Upper lobe of left lung (tissue), 6 donors: ENCODE measurements at regions not wholly inside any gene's neighbourhood (a gene's known extent, or its start where the extent isn't known, plus 50 kb on each side); places are given as distances from the start of the nearest gene placed in this dataset.

ENCODE experiments used
- ATAC-seq, 2 donors: fragments of 200-7000 bp; cut with Tn5 transposase; one replicate each; pipeline ENCODE4 v1.9.1; 2022; ENCODE audit warnings: mild to moderate bottlenecking in 2 of 2, moderate library complexity in 2 of 2; ENCODE audit not compliant: low FRiP score in 2 of 2
- DNase-seq, 2 donors: peaks; one replicate each; pipeline ENCODE4 v3.0.0-alpha.2; 2019 to 2020
- H3K27ac ChIP-seq, 4 donors: fragments of 200-600 bp; sonication (generic); one replicate each; pipeline ENCODE4 v1.5.1; 2016 to 2019
- H3K27me3 ChIP-seq, 4 donors: fragments of 200-600 bp; sonication (generic); one replicate each; pipeline ENCODE4 v1.5.1; 2017 to 2019
- H3K36me3 ChIP-seq, 4 donors: fragments of 200-600 bp; sonication (generic); one replicate each; pipeline ENCODE4 v1.5.1; 2016 to 2019
- H3K4me1 ChIP-seq, 4 donors: fragments of 200-600 bp; sonication (generic); one replicate each; pipeline ENCODE4 v1.5.1; 2018 to 2019
- H3K4me3 ChIP-seq, 4 donors: fragments of 200-600 bp; sonication (generic); one replicate each; pipeline ENCODE4 v1.5.1; 2017 to 2019; ENCODE audit warnings: mild to moderate bottlenecking in 2 of 4, moderate library complexity in 1 of 4
- H3K9me3 ChIP-seq, 4 donors: fragments of 200-600 bp; sonication (generic); one replicate each; pipeline ENCODE4 v1.5.1; 2018 to 2019
- CTCF ChIP-seq, 6 experiments: fragments of 450-650 bp in 4 of 6; fragments of 200-600 bp in 2 of 6; sonication (generic) in 2 of 6; IDR thresholded peaks; one replicate each; pipeline ENCODE4 v1.5.1; 2016 to 2019; ENCODE audit warnings: antibody characterized with exemption in 6 of 6
- EP300 ChIP-seq, 4 donors: sonication (generic); formaldehyde crosslinking; IDR thresholded peaks; one replicate each; pipeline ENCODE4 v1.5.1; 2017; ENCODE audit warnings: antibody characterized with exemption in 4 of 4, control low read depth in 2 of 4
- POLR2A ChIP-seq, 4 donors: fragments of 450-650 bp; IDR thresholded peaks; one replicate each; pipeline ENCODE4 v1.5.1; 2016 to 2017; ENCODE audit warnings: antibody characterized with exemption in 4 of 4, mild to moderate bottlenecking in 2 of 4
- POLR2AphosphoS5 ChIP-seq, 2 donors: sonication (generic); formaldehyde crosslinking; IDR thresholded peaks; one replicate each; pipeline ENCODE4 v1.5.1; 2017; ENCODE audit warnings: antibody characterized with exemption in 2 of 2
- WGBS, 2 donors: methylation state at CpG; one replicate each; pipeline ENCODE4 v1.1.5; 2017 to 2018; 5-methylcytosine and 5-hydroxymethylcytosine counted together
- donor health status: DM: no; HTN: no; CAD: no; lungs with moderate emphysema.
- donor health status: DM: no; HTN: yes; CAD: no; lungs with severe emphysema.

DNA sequence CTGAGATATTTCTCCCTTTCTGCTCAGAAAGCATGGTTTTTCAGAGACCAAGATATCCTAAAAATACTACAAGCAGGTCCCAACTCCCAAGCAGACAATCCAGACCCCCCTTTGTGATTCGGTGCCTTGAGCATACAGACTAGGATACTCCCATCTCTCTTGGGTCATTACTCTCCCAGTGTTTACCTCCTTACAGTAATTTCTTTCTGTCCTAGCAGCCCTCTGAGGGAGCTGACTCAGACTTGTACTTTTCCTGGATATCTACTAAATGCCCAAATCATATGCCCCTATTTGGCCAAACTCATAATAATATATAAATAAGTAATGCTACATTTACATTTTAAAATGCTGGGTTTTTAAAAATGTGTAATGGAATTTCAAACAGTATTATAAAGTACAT, 355.6 kb downstream of the LRIG3 start:
- H3K9me3 ChIP-seq: no peaks in the 10 kb centered on the region
- DNase-seq: no peak
- no peaks in the 10 kb centered on the region for H3K27me3 ChIP-seq
- no peak overlapping the region for H3K27ac ChIP-seq
- H3K36me3 ChIP-seq: no peaks in the 10 kb centered on the region
- no peak overlapping the region for H3K4me3 ChIP-seq
- no peaks in the 10 kb centered on the region for H3K4me1 ChIP-seq
- no peak for ATAC-seq
- no peak for TF ChIP-seq POLR2A (IDR thresholded peaks at IDR 0.05)
- no peak for TF ChIP-seq POLR2AphosphoS5 (IDR thresholded peaks at IDR 0.05)
- no peak for TF ChIP-seq CTCF (IDR thresholded peaks at IDR 0.05)
- no peak for TF ChIP-seq EP300 (IDR thresholded peaks at IDR 0.05)
- WGBS, 2 donors: 67 to 76% methylated on average over 1 of the region's 1 CpG

DNA sequence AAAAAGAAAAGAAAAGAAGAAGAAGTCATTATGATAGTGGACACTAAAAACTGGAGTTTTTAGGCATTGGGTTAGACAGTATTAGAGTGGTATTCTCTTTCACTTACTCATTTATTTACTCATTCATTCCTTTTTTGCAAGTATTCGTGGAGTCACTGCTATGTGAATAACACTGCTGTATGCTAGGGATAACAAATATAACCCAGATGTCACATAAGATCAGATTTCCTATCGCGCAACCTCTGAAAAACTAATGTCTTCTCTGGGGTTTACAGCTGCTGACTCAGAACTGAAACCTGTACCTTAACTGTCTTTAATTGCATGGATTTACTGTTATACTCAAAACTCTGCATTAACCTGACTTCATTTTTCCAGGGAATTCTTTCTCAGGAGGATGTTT, 353.7 kb downstream of the LRIG3 start:
- H3K4me3 ChIP-seq: no peak overlapping the region
- no peaks in the 10 kb centered on the region for H3K27me3 ChIP-seq
- H3K27ac ChIP-seq: no peak overlapping the region
- no peak for TF ChIP-seq POLR2A (IDR thresholded peaks at IDR 0.05)
- TF ChIP-seq CTCF (IDR thresholded peaks at IDR 0.05): no peak
- TF ChIP-seq POLR2AphosphoS5 (IDR thresholded peaks at IDR 0.05): no peak
- no peak for TF ChIP-seq EP300 (IDR thresholded peaks at IDR 0.05)
- no peaks in the 10 kb centered on the region for H3K9me3 ChIP-seq
- ATAC-seq (no peak), DNase-seq (no peak)
- WGBS, 2 donors: 83 to 89% methylated on average over 3 of the region's 3 CpGs
- H3K4me1 ChIP-seq: no peaks in the 10 kb centered on the region
- H3K36me3 ChIP-seq: no peaks in the 10 kb centered on the region

DNA sequence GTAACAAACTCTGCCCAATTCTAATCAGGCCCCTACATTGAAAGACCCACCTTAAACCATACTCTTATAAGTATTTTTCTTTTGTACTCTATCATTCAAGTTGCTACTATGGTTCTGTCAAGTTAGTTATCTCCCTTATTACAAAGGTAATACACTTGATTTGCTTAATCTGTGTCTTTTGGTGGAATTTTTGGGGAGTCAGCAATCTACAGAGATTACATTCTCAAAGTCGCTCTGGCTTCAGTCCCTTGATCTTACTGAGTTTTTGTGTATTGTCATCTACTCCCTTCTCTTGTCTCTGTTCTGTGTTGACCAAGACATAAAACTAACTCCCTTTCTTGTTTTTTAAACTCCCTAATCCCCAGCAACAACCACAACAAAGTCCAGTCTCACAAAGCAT, 353.1 kb downstream of the LRIG3 start:
- no peak overlapping the region for H3K4me3 ChIP-seq
- DNase-seq (no peak), ATAC-seq (no peak)
- TF ChIP-seq POLR2A (IDR thresholded peaks at IDR 0.05): no peak
- TF ChIP-seq CTCF (IDR thresholded peaks at IDR 0.05): no peak
- H3K27me3 ChIP-seq: no peaks in the 10 kb centered on the region
- H3K27ac ChIP-seq: no peak overlapping the region
- H3K36me3 ChIP-seq: no peaks in the 10 kb centered on the region
- H3K4me1 ChIP-seq: no peaks in the 10 kb centered on the region
- 97% methylated on average over 1 of the region's 1 CpG for WGBS, 2 donors
- no peaks in the 10 kb centered on the region for H3K9me3 ChIP-seq

GRCh38 chr12:58570411-58570810, 349.9 kb downstream of the LRIG3 start:
- ATAC-seq: no peak
- no peak for TF ChIP-seq POLR2AphosphoS5 (IDR thresholded peaks at IDR 0.05)
- no peak for TF ChIP-seq EP300 (IDR thresholded peaks at IDR 0.05)
- no peak for TF ChIP-seq CTCF (IDR thresholded peaks at IDR 0.05)
- TF ChIP-seq POLR2A (IDR thresholded peaks at IDR 0.05): no peak
- 93 to 95% methylated on average over 1 of the region's 1 CpG for WGBS, 2 donors
- no peak for DNase-seq
- Histone ChIP-seq H3K27me3 (no peaks in the 10 kb centered on the region), H3K4me3 (no peak overlapping the region), H3K4me1 (no peaks in the 10 kb centered on the region), H3K9me3 (no peaks in the 10 kb centered on the region), H3K36me3 (no peaks in the 10 kb centered on the region), H3K27ac (no peak overlapping the region)

DNA sequence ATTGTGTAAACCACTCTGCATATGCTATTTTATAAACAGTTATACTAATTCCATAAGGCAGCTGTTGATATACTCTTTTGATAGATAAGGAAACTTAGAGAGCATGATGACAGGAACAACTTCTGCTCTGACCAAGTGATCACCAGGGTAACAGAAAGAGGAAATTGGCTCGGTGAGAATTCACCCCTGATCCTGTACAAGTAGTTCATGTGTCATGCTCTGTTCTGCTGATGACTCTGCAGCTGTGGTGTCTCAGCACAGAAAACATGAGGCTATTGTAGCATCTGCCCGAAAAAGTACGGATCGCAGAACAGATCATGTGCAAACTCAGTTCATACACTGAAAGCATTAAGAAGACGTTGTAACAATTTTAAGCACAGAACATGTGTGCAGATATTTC, 345.0 kb downstream of the LRIG3 start:
- H3K4me3 ChIP-seq: no peak overlapping the region
- no peaks in the 10 kb centered on the region for H3K4me1 ChIP-seq
- no peak overlapping the region for H3K27ac ChIP-seq
- H3K9me3 ChIP-seq: no peaks in the 10 kb centered on the region
- no peaks in the 10 kb centered on the region for H3K36me3 ChIP-seq
- TF ChIP-seq CTCF (IDR thresholded peaks at IDR 0.05): no peak
- TF ChIP-seq POLR2A (IDR thresholded peaks at IDR 0.05): no peak
- TF ChIP-seq POLR2AphosphoS5 (IDR thresholded peaks at IDR 0.05): no peak
- no peak for TF ChIP-seq EP300 (IDR thresholded peaks at IDR 0.05)
- H3K27me3 ChIP-seq: no peaks in the 10 kb centered on the region
- DNase-seq (no peak), ATAC-seq (peak in 1 of 2 donors; percentile 54)
- 51 to 64% methylated on average over 5 of the region's 5 CpGs for WGBS, 2 donors
